ENCODE measurements at regions not wholly inside any gene's neighbourhood (a gene's known extent, or its start where the extent isn't known, plus 50 kb on each side); places are given as distances from the start of the nearest gene placed in this dataset.

GRCh38 chr12:116365606-116366455 is 88.3 kb upstream of the MED13L start:
- Histone ChIP-seq H3K23ac (ENCODE audit: low read depth, low read length) (no peak overlapping the region), H3K27me3 (ENCODE audit: control insufficient read depth, insufficient read depth, low read length) (no peaks in the 10 kb centered on the region), H3K9me1 (ENCODE audit: insufficient read depth, low read length) (peaks cover 10% of the 10 kb centered on the region; the same call in 1 of the 2 replicates), H3K36me3 (ENCODE audit: control insufficient read depth, insufficient read depth, low read length) (no peaks in the 10 kb centered on the region), H3K4ac (ENCODE audit: low read depth, low read length) (no peak overlapping the region), H2BK15ac (ENCODE audit: low read depth, low read length) (no peak overlapping the region), H2BK5ac (ENCODE audit: low read depth, low read length, poor library complexity, severe bottlenecking) (no peak overlapping the region), H3K9me3 (ENCODE audit: control insufficient read depth, insufficient read depth, low read length) (no peaks in the 10 kb centered on the region), H3K27ac (ENCODE audit: insufficient read depth, low read length) (no peak overlapping the region), H3K56ac (ENCODE audit: extremely low read depth, insufficient read depth, low read length) (no peak overlapping the region; the same call in 1 of the 2 replicates), H4K91ac (ENCODE audit: insufficient read depth, low read depth, low read length) (no peak overlapping the region), H2BK120ac (ENCODE audit: low read depth, low read length) (no peak overlapping the region), H4K20me1 (ENCODE audit: insufficient read depth, low read length) (no peaks in the 10 kb centered on the region), H3K4me2 (ENCODE audit: low read depth, low read length) (no peak overlapping the region), H4K5ac (ENCODE audit: low read depth, low read length) (no peak overlapping the region), H2AFZ (replicated peaks; ENCODE audit: low read length, poor library complexity) (peak overlapping the region; percentile 60), H3K4me3 (ENCODE audit: insufficient read depth, low read depth, low read length) (no peak overlapping the region), H4K8ac (ENCODE audit: low read depth in 2 of 2, low read length in 2 of 2) (no peak overlapping the region), H3K18ac (ENCODE audit: low read depth, low read length) (no peak overlapping the region), H2AK5ac (ENCODE audit: low read depth, low read length) (no peak overlapping the region), H3K14ac (replicated peaks; ENCODE audit: low read depth, low read length) (no peak overlapping the region), H2BK20ac (ENCODE audit: low read depth, low read length) (no peak overlapping the region), H3K4me1 (ENCODE audit: control insufficient read depth, insufficient read depth, low read length) (peaks cover 5% of the 10 kb centered on the region; the same call in 1 of the 2 replicates), H2AK9ac (replicated peaks; ENCODE audit: low read depth, low read length, poor library complexity) (no peak overlapping the region), H3K9ac (ENCODE audit: low read depth, low read length) (no peak overlapping the region), H3K79me1 (ENCODE audit: low read depth in 1 of 2, low read length in 2 of 2) (no peaks in the 10 kb centered on the region)
- no peak for DNase-seq
- BruUV-seq (replicated peaks): no TSS peak
- TF ChIP-seq SMC3 (IDR thresholded peaks at IDR 0.05; ENCODE audit: low read depth, low read length) (no peak), MAZ (IDR thresholded peaks at IDR 0.05; ENCODE audit: borderline replicate concordance, low read depth, low read length) (no peak), RCOR1 (IDR thresholded peaks at IDR 0.05; ENCODE audit: insufficient replicate concordance, low read length) (no peak), RAD21 (IDR thresholded peaks at IDR 0.05; ENCODE audit: low read length) (no peak)
- no peak for ATAC-seq (ENCODE audit: low read depth)
- POLR2A ChIA-PET (ENCODE audit: unreplicated experiment): no interaction called here
- dilution Hi-C loops (cut with HindIII; ENCODE audit: low sequenced_read_pairs, unreplicated experiment) (no loop called here), in situ Hi-C loops (cut with MboI; ENCODE audit: low sequenced_read_pairs) (no loop called here), intact Hi-C loops (cut with micrococcal nuclease) (no loop called here)
- WGBS, 2 experiments (ENCODE audit: extremely low coverage in 2 of 2, insufficient read length in 1 of 2): 88% methylated on average over 10 of the region's 17 CpGs; no CpG with 5 or more reads in 1 of the 2 experiments
- CTCF ChIA-PET: no interaction called here

All from IMR-90 (cell line).